Vagina (tissue), 2 donors: ENCODE measurements at regions not wholly inside any gene's neighbourhood (a gene's known extent, or its start where the extent isn't known, plus 50 kb on each side); places are given as distances from the start of the nearest gene placed in this dataset.

ENCODE experiments used
- DNase-seq, 2 donors: peaks; one replicate each; pipeline ENCODE4 v3.0.0-alpha.2; 2017; ENCODE audit errors: extremely low spot score in 2 of 2
- H3K27ac ChIP-seq: fragments of 200-600 bp; sonication (generic); one replicate; pipeline ENCODE4 v1.5.1; 2019
- H3K27me3 ChIP-seq: fragments of 200-600 bp; sonication (generic); one replicate; pipeline ENCODE4 v1.5.1; 2019
- H3K36me3 ChIP-seq, 2 donors: fragments of 200-600 bp; sonication (generic); one replicate each; pipeline ENCODE4 v1.5.1; 2017 to 2019
- H3K4me1 ChIP-seq: fragments of 200-600 bp; sonication (generic); one replicate; pipeline ENCODE4 v1.5.1; 2019
- H3K4me3 ChIP-seq, 2 donors: fragments of 200-600 bp; sonication (generic); 1 replicate in 1 of 2; 2 replicates in 1 of 2; pipeline ENCODE4 v1.5.1; 2016 to 2019
- H3K9me3 ChIP-seq: fragments of 200-600 bp; sonication (generic); one replicate; pipeline ENCODE4 v1.5.1; 2019
- POLR2A ChIP-seq, 2 donors: fragments of 450-650 bp; IDR thresholded peaks; one replicate each; pipeline ENCODE4 v1.6.1; 2017; ENCODE audit warnings: antibody characterized with exemption in 2 of 2, mild to moderate bottlenecking in 2 of 2, moderate library complexity in 2 of 2
- POLR2AphosphoS5 ChIP-seq, 2 donors: sonication (generic); formaldehyde crosslinking; IDR thresholded peaks; one replicate each; pipeline ENCODE4 v1.9.0; 2017; ENCODE audit warnings: antibody characterized with exemption in 2 of 2, mild to moderate bottlenecking in 2 of 2, low read depth in 1 of 2; ENCODE audit not compliant: insufficient read depth in 1 of 2
- intact Hi-C: fragments of 100-400 bp; cut with DNase I; formaldehyde crosslinking; loops from one replicate; pipeline ENCODE4 v1.15.1; 2023
- TF ChIP-seq, protein P1 (sequence below), 3 experiments: fragments of 450-650 bp in 2 of 3; fragments of 200-600 bp in 1 of 3; sonication (generic) in 1 of 3; IDR thresholded peaks; one replicate each; pipeline ENCODE4 v1.5.1; 2017 to 2019; ENCODE audit warnings: antibody characterized with exemption in 3 of 3, mild to moderate bottlenecking in 2 of 3, moderate library complexity in 2 of 3

DNA sequence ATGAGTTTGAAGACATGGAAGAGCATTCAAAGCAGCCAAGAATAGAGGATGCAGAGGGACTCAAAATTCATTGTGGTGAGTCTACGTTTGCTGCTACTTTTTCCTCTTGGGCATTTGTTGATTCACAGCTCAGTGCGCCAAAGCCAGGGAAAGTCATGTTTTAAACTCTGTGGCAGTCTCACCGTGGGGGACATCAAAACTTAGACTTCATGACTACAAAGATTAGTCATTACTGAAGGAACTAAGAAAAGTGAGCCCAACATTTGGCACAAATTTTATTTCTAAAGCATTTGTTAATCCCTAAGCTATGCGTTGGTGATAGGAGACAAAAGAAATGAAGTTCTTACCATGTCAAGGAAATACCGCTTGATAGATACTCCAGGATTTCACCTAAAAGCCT, 73.7 kb upstream of the MTAP start:
- no peaks in the 10 kb centered on the region for H3K4me1 ChIP-seq
- no peak overlapping the region for H3K27ac ChIP-seq
- intact Hi-C loops = no loop called here
- H3K9me3 ChIP-seq = no peaks in the 10 kb centered on the region
- TF ChIP-seq POLR2A (IDR thresholded peaks at IDR 0.05) (no peak), POLR2AphosphoS5 (IDR thresholded peaks at IDR 0.05; ENCODE audit: insufficient read depth in 1 of 2, low read depth in 1 of 2) (no peak)
- TF ChIP-seq, protein P1, sequence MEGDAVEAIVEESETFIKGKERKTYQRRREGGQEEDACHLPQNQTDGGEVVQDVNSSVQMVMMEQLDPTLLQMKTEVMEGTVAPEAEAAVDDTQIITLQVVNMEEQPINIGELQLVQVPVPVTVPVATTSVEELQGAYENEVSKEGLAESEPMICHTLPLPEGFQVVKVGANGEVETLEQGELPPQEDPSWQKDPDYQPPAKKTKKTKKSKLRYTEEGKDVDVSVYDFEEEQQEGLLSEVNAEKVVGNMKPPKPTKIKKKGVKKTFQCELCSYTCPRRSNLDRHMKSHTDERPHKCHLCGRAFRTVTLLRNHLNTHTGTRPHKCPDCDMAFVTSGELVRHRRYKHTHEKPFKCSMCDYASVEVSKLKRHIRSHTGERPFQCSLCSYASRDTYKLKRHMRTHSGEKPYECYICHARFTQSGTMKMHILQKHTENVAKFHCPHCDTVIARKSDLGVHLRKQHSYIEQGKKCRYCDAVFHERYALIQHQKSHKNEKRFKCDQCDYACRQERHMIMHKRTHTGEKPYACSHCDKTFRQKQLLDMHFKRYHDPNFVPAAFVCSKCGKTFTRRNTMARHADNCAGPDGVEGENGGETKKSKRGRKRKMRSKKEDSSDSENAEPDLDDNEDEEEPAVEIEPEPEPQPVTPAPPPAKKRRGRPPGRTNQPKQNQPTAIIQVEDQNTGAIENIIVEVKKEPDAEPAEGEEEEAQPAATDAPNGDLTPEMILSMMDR (IDR thresholded peaks at IDR 0.05) = no peak
- DNase-seq = no peak
- no peaks in the 10 kb centered on the region for H3K27me3 ChIP-seq
- no peak overlapping the region for H3K4me3 ChIP-seq
- H3K36me3 ChIP-seq = no peaks in the 10 kb centered on the region

DNA sequence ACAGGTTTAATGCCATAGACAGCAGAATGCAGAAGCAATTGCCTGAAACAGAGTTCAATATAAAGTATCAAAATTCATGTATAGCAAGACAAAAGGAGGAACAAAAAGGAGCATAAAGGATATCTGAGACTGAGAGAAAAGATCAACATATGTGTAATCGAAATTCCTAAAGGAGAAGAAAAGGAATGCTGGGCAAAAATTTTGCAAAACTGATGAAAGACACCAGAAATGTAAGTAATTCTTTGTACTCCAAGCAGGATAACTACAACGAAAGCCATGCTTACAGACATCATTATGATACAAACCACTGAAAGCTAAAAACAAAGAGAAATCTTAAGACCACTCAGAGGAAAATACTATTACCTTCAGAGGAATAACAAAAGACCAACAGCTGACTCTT, 72.8 kb upstream of the MTAP start:
- intact Hi-C loops = no loop called here
- H3K4me3 ChIP-seq = no peak overlapping the region
- H3K36me3 ChIP-seq = no peaks in the 10 kb centered on the region
- no peaks in the 10 kb centered on the region for H3K9me3 ChIP-seq
- DNase-seq = no peak
- TF ChIP-seq POLR2AphosphoS5 (IDR thresholded peaks at IDR 0.05; ENCODE audit: insufficient read depth in 1 of 2, low read depth in 1 of 2) = no peak
- TF ChIP-seq, protein P1 (IDR thresholded peaks at IDR 0.05) = no peak
- no peak for TF ChIP-seq POLR2A (IDR thresholded peaks at IDR 0.05)
- H3K27ac ChIP-seq = no peak overlapping the region
- H3K27me3 ChIP-seq = no peaks in the 10 kb centered on the region
- no peaks in the 10 kb centered on the region for H3K4me1 ChIP-seq

DNA sequence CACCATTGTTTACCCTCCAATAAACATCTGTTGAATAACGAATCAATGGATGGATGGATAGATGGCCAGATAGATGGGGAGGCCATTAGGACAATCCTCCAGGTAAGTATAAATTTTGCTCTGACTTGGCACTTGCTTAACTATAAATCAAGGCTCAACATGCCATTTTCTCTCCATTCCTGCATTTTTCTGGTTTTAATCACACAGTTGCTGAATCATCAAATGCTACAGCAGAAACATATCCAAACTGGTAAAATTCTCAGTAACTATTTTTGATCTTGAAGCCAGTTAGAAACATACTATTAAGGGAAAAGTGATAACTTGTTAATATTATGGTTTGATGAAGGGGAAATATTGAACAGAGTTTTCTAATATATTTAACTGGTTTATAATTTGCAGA, 71.5 kb upstream of the MTAP start:
- intact Hi-C loops = no loop called here
- no peak for TF ChIP-seq POLR2A (IDR thresholded peaks at IDR 0.05)
- TF ChIP-seq, protein P1 (IDR thresholded peaks at IDR 0.05) = no peak
- Histone ChIP-seq H3K27me3 (no peaks in the 10 kb centered on the region), H3K4me1 (no peaks in the 10 kb centered on the region), H3K36me3 (no peaks in the 10 kb centered on the region), H3K4me3 (no peak overlapping the region), H3K9me3 (no peaks in the 10 kb centered on the region), H3K27ac (no peak overlapping the region)
- no peak for DNase-seq

DNA sequence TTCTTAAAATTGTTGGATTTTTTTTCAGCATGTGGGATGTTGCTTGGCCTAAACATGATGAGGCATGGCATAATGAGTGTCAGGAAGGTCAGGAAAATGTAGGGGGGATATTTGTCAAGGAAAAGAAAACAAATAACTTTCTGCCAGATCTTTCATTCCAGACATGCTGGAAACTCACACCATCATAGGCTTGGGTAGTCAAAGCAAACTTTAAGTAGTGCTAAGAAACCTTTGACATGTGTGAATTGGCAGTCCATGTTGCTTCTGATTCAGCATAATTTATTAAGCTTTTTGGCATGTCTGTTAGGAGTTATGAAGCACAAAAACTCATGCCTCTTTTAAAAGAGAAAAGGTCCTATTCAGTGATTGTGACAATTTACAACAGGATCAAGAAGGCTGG, 61.3 kb upstream of the MTAP start:
- Histone ChIP-seq H3K4me1 (no peaks in the 10 kb centered on the region), H3K36me3 (no peaks in the 10 kb centered on the region), H3K9me3 (no peaks in the 10 kb centered on the region), H3K4me3 (no peak overlapping the region), H3K27ac (no peak overlapping the region), H3K27me3 (no peaks in the 10 kb centered on the region)
- DNase-seq = no peak
- intact Hi-C loops = no loop called here
- TF ChIP-seq, protein P1 (IDR thresholded peaks at IDR 0.05) = no peak
- no peak for TF ChIP-seq POLR2A (IDR thresholded peaks at IDR 0.05)
- TF ChIP-seq POLR2AphosphoS5 (IDR thresholded peaks at IDR 0.05; ENCODE audit: insufficient read depth in 1 of 2, low read depth in 1 of 2) = no peak

DNA sequence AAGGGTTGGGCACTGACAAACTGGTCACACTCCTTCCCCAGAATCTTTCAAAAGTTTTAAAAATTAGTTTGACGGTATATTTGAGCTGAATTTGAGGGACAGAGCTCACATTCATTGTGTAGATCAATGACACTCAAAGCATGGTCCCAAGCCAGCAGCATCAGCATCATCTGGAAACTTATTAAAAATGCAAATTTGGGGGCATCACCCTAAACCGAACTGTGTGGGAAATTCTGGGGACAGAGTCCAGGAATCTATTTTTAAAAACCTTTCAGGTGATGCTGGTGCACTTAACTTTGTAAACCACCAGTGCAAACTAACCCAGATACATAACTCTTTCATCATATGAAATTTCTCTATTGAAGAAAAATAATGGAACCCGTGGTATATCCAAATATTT, 58.1 kb upstream of the MTAP start:
- Histone ChIP-seq H3K4me3 (no peak overlapping the region), H3K4me1 (no peaks in the 10 kb centered on the region), H3K36me3 (no peaks in the 10 kb centered on the region), H3K27ac (no peak overlapping the region), H3K27me3 (no peaks in the 10 kb centered on the region), H3K9me3 (no peaks in the 10 kb centered on the region)
- intact Hi-C loops = no loop called here
- TF ChIP-seq POLR2A (IDR thresholded peaks at IDR 0.05) (no peak), POLR2AphosphoS5 (IDR thresholded peaks at IDR 0.05; ENCODE audit: insufficient read depth in 1 of 2, low read depth in 1 of 2) (no peak)
- TF ChIP-seq, protein P1 (IDR thresholded peaks at IDR 0.05) = no peak
- no peak for DNase-seq
